RKO (cell line): ENCODE measurements at regions not wholly inside any gene's neighbourhood (a gene's known extent, or its start where the extent isn't known, plus 50 kb on each side); places are given as distances from the start of the nearest gene placed in this dataset.
"Not testable (repeated sequence)": the region's sequence is repeated elsewhere in the genome, so short reads cannot be mapped to it uniquely, and the experiment has no call there.

Source experiments
- DNase-seq: peaks from one replicate; pipeline ENCODE4 v3.0.0-alpha.2; 2016; ENCODE audit warnings: low spot score

GRCh38 chr10:109393425-109393824 lies 529.9 kb downstream of the XPNPEP1 start:
- DNase-seq = no peak

- no peak for DNase-seq
These were observed 536.4 kb downstream of the XPNPEP1 start for GRCh38 chr10:109386921-109387320.

GRCh38 chr10:109386101-109386500 lies 537.2 kb downstream of the XPNPEP1 start:
- DNase-seq = no peak

- no peak for DNase-seq
These were observed 544.1 kb downstream of the XPNPEP1 start for GRCh38 chr10:109379186-109379585.

- no peak for DNase-seq
These were observed 549.1 kb downstream of the XPNPEP1 start for GRCh38 chr10:109374215-109374614.

- no peak for DNase-seq
These were observed 564.0 kb downstream of the XPNPEP1 start for GRCh38 chr10:109359316-109359715.

GRCh38 chr10:109358325-109358724 lies 565.0 kb downstream of the XPNPEP1 start:
- no peak for DNase-seq

GRCh38 chr10:109348324-109348723 lies 575.0 kb downstream of the XPNPEP1 start:
- DNase-seq = no peak

- DNase-seq = peak; percentile 41
These were observed 580.0 kb downstream of the XPNPEP1 start for GRCh38 chr10:109343293-109343692.

- DNase-seq = no peak
These were observed 581.3 kb downstream of the XPNPEP1 start for GRCh38 chr10:109341986-109342385.

- no peak for DNase-seq
These were observed 595.3 kb downstream of the XPNPEP1 start for GRCh38 chr10:109328001-109328400.

- DNase-seq = no peak
These were observed 596.0 kb downstream of the XPNPEP1 start for GRCh38 chr10:109327266-109327665.

GRCh38 chr10:109324721-109325120 lies 598.6 kb downstream of the XPNPEP1 start:
- no peak for DNase-seq

GRCh38 chr10:109317746-109318366 lies 605.5 kb downstream of the XPNPEP1 start:
- DNase-seq = no peak

GRCh38 chr10:109314016-109314415 lies 609.3 kb downstream of the XPNPEP1 start:
- DNase-seq = not testable (repeated sequence)

GRCh38 chr10:109312555-109312954 lies 610.8 kb downstream of the XPNPEP1 start:
- DNase-seq = not testable (repeated sequence)

- DNase-seq = no peak
These were observed 614.3 kb downstream of the XPNPEP1 start for GRCh38 chr10:109308971-109309370.

- not testable (repeated sequence) for DNase-seq
These were observed 616.2 kb downstream of the XPNPEP1 start for GRCh38 chr10:109307102-109307501.

- DNase-seq = no peak
These were observed 616.6 kb downstream of the XPNPEP1 start for GRCh38 chr10:109306698-109307097.

GRCh38 chr10:109287858-109288257 lies 635.5 kb downstream of the XPNPEP1 start:
- DNase-seq = no peak

- DNase-seq = no peak
These were observed 640.8 kb downstream of the XPNPEP1 start for GRCh38 chr10:109282510-109282909.

- no peak for DNase-seq
These were observed 642.0 kb downstream of the XPNPEP1 start for GRCh38 chr10:109281347-109281746.

GRCh38 chr10:109280837-109281236 lies 642.5 kb downstream of the XPNPEP1 start:
- no peak for DNase-seq

- DNase-seq = no peak
These were observed 645.9 kb downstream of the XPNPEP1 start for GRCh38 chr10:109277456-109277855.
